GM18867 (cell line): ENCODE measurements at regions not wholly inside any gene's neighbourhood (a gene's known extent, or its start where the extent isn't known, plus 50 kb on each side); places are given as distances from the start of the nearest gene placed in this dataset.
"Not testable (repeated sequence)": the region's sequence is repeated elsewhere in the genome, so short reads cannot be mapped to it uniquely, and the experiment has no call there.

ENCODE experiments used
- ATAC-seq: cut with Tn5 transposase; IDR thresholded peaks from one replicate; pipeline ENCODE4 v1.9.1; 2021; ENCODE audit warnings: mild to moderate bottlenecking, moderate library complexity; ENCODE audit not compliant: unreplicated experiment

- no peak for ATAC-seq
These were observed 88.4 kb upstream of the RGPD4 start for GRCh38 chr2:107738266-107738665.

GRCh38 chr2:107740300-107740699, 86.4 kb upstream of the RGPD4 start:
- no peak for ATAC-seq

GRCh38 chr2:107742460-107743027, 84.1 kb upstream of the RGPD4 start:
- ATAC-seq, result no peak

- ATAC-seq, result no peak
These were observed 83.4 kb upstream of the RGPD4 start for GRCh38 chr2:107743274-107743673.

GRCh38 chr2:107745100-107745499, 81.6 kb upstream of the RGPD4 start:
- no peak for ATAC-seq

- ATAC-seq, result not testable (repeated sequence)
These were observed 80.0 kb upstream of the RGPD4 start for GRCh38 chr2:107746552-107747198.

- not testable (repeated sequence) for ATAC-seq
These were observed 79.3 kb upstream of the RGPD4 start for GRCh38 chr2:107747199-107747963.

GRCh38 chr2:107747964-107748583, 78.6 kb upstream of the RGPD4 start:
- ATAC-seq, result no peak

- ATAC-seq, result no peak
These were observed 74.8 kb upstream of the RGPD4 start for GRCh38 chr2:107751936-107752335.

- not testable (repeated sequence) for ATAC-seq
These were observed 72.9 kb upstream of the RGPD4 start for GRCh38 chr2:107753806-107754205.

GRCh38 chr2:107757223-107757622, 69.5 kb upstream of the RGPD4 start:
- ATAC-seq, result no peak

GRCh38 chr2:107760620-107761364, 65.9 kb upstream of the RGPD4 start:
- no peak for ATAC-seq

GRCh38 chr2:107772353-107772752, 54.3 kb upstream of the RGPD4 start:
- no peak for ATAC-seq

GRCh38 chr2:107775211-107775610, 51.5 kb upstream of the RGPD4 start:
- ATAC-seq, result no peak

- ATAC-seq, result no peak
These were observed 50.9 kb upstream of the RGPD4 start for GRCh38 chr2:107775791-107776190.

GRCh38 chr2:107776362-107776761, 50.3 kb upstream of the RGPD4 start:
- ATAC-seq, result no peak
